H9 (cell line): ENCODE measurements at regions not wholly inside any gene's neighbourhood (a gene's known extent, or its start where the extent isn't known, plus 50 kb on each side); places are given as distances from the start of the nearest gene placed in this dataset.

Source experiments
- DNase-seq: peaks from one replicate; pipeline ENCODE4 v3.0.0-alpha.2; 2017
- H2AFZ ChIP-seq: one replicate; pipeline ENCODE4 v1.6.1; 2013; ENCODE audit warnings: mild to moderate bottlenecking, low read length, control low read depth, moderate library complexity
- H2AK5ac ChIP-seq: 2 replicates; pipeline ENCODE4 v1.6.1; 2013; ENCODE audit warnings: low read length, control low read depth, mixed read lengths; ENCODE audit not compliant: insufficient read length
- H2BK120ac ChIP-seq: one replicate; pipeline ENCODE4 v1.6.1; 2013; ENCODE audit warnings: low read depth, mild to moderate bottlenecking, low read length, control low read depth, inconsistent platforms; ENCODE audit not compliant: poor library complexity, severe bottlenecking
- H2BK12ac ChIP-seq: 2 replicates; pipeline ENCODE4 v1.6.1; 2013; ENCODE audit warnings: low read length, control low read depth, mixed read lengths, low read depth; ENCODE audit not compliant: insufficient read length
- H2BK15ac ChIP-seq: 2 replicates; pipeline ENCODE4 v1.6.1; 2013; ENCODE audit warnings: low read depth, low read length, control low read depth
- H2BK20ac ChIP-seq: one replicate; pipeline ENCODE4 v1.6.1; 2013; ENCODE audit warnings: low read depth, mild to moderate bottlenecking, low read length, control low read depth, inconsistent platforms; ENCODE audit not compliant: poor library complexity, severe bottlenecking
- H2BK5ac ChIP-seq: 2 replicates; pipeline ENCODE4 v1.6.1; 2013; ENCODE audit warnings: low read length, control low read depth, mixed read lengths; ENCODE audit not compliant: insufficient read length
- H3K14ac ChIP-seq: 2 replicates; pipeline ENCODE4 v1.6.1; 2013; ENCODE audit warnings: low read length, control low read depth; ENCODE audit not compliant: insufficient read depth
- H3K18ac ChIP-seq: 2 replicates; pipeline ENCODE4 v1.6.1; 2013; ENCODE audit warnings: low read depth, mild to moderate bottlenecking, mixed read lengths, low read length, control low read depth; ENCODE audit not compliant: insufficient read length
- H3K23ac ChIP-seq: 2 replicates; pipeline ENCODE4 v1.6.1; 2013; ENCODE audit warnings: low read length, control low read depth, mixed read lengths, low read depth; ENCODE audit not compliant: insufficient read length
- H3K23me2 ChIP-seq: 2 replicates; pipeline ENCODE4 v1.6.1; 2013; ENCODE audit warnings: low read depth, mild to moderate bottlenecking, mixed read lengths, low read length, control low read depth; ENCODE audit not compliant: insufficient read length, poor library complexity, severe bottlenecking
- H3K27ac ChIP-seq: 2 replicates; pipeline ENCODE4 v1.5.1; 2013; ENCODE audit warnings: low read length, control low read depth, mixed read lengths, low read depth; ENCODE audit not compliant: insufficient read length
- H3K27me3 ChIP-seq: 2 replicates; pipeline ENCODE4 v1.6.1; 2013; ENCODE audit warnings: low read length, control low read depth, inconsistent platforms; ENCODE audit not compliant: insufficient read depth
- H3K4ac ChIP-seq: 2 replicates; pipeline ENCODE4 v1.6.1; 2013; ENCODE audit warnings: low read depth, mild to moderate bottlenecking, control low read depth, inconsistent platforms, low read length, moderate library complexity
- H3K4me1 ChIP-seq: 2 replicates; pipeline ENCODE4 v1.6.1; 2013; ENCODE audit warnings: low read length, control low read depth, inconsistent platforms; ENCODE audit not compliant: insufficient read depth
- H3K4me2 ChIP-seq: 2 replicates; pipeline ENCODE4 v1.6.1; 2013; ENCODE audit warnings: low read length, control low read depth, mixed read lengths; ENCODE audit not compliant: insufficient read length, insufficient read depth
- H3K56ac ChIP-seq: 2 replicates; pipeline ENCODE4 v1.6.1; 2013; ENCODE audit warnings: low read depth, mild to moderate bottlenecking, mixed read lengths, low read length, control low read depth; ENCODE audit not compliant: insufficient read length
- H3K79me1 ChIP-seq: 2 replicates; pipeline ENCODE4 v1.6.1; 2013; ENCODE audit warnings: low read depth, mild to moderate bottlenecking, moderate library complexity, low read length, control low read depth, inconsistent platforms; ENCODE audit not compliant: insufficient read depth, poor library complexity, severe bottlenecking
- H3K79me2 ChIP-seq: 2 replicates; pipeline ENCODE4 v1.6.1; 2013; ENCODE audit warnings: low read length, control low read depth, inconsistent platforms; ENCODE audit not compliant: insufficient read depth
- H3K9ac ChIP-seq: 2 replicates; pipeline ENCODE4 v1.6.1; 2013; ENCODE audit warnings: low read length, control low read depth, mixed read lengths; ENCODE audit not compliant: insufficient read length; ENCODE audit errors: extremely low read depth
- H3K9me3 ChIP-seq: one replicate; pipeline ENCODE4 v1.6.1; 2013; ENCODE audit warnings: low read depth, low read length, inconsistent platforms; ENCODE audit not compliant: control insufficient read depth
- H3T11ph ChIP-seq: one replicate; pipeline ENCODE4 v1.6.1; 2013; ENCODE audit warnings: mild to moderate bottlenecking, low read length, control low read depth, inconsistent platforms
- H4K20me1 ChIP-seq: one replicate; pipeline ENCODE4 v1.6.1; 2013; ENCODE audit not compliant: control insufficient read depth, insufficient read length, insufficient read depth
- H4K5ac ChIP-seq: 2 replicates; pipeline ENCODE4 v1.6.1; 2013; ENCODE audit warnings: low read depth, mild to moderate bottlenecking, mixed read lengths, low read length, control low read depth; ENCODE audit not compliant: insufficient read length
- H4K8ac ChIP-seq: replicated peaks from 2 replicates; pipeline ENCODE4 v1.6.1; 2013; ENCODE audit warnings: low read length, control low read depth, mixed read lengths, low read depth; ENCODE audit not compliant: insufficient read length
- H4K91ac ChIP-seq: 2 replicates; pipeline ENCODE4 v1.6.1; 2013; ENCODE audit warnings: low read depth, mild to moderate bottlenecking, moderate library complexity, mixed read lengths, low read length, control low read depth; ENCODE audit not compliant: insufficient read length
- H3K27ac Mint-ChIP-seq, 3 experiments: 2 replicates in 2 of 3; 3 replicates in 1 of 3; pipeline ENCODE4 v1.8.0; 2020 to 2021; ENCODE audit warnings: mixed read lengths in 3 of 3, mild to moderate bottlenecking in 1 of 3, moderate library complexity in 1 of 3
- H3K27me3 Mint-ChIP-seq: 2 replicates; pipeline ENCODE4 v1.8.0; 2021; ENCODE audit warnings: low read depth, mild to moderate bottlenecking, moderate library complexity, mixed read lengths
- H3K36me3 Mint-ChIP-seq, 3 experiments: 2 replicates in 2 of 3; 3 replicates in 1 of 3; pipeline ENCODE4 v1.8.0; 2020 to 2021; ENCODE audit warnings: low read depth in 3 of 3, mixed read lengths in 3 of 3; ENCODE audit not compliant: insufficient read depth in 1 of 3
- H3K4me1 Mint-ChIP-seq, 2 experiments: 2 replicates each; pipeline ENCODE4 v1.8.0; 2020; ENCODE audit warnings: mixed read lengths in 2 of 2
- H3K4me3 Mint-ChIP-seq, 2 experiments: 2 replicates in 1 of 2; 3 replicates in 1 of 2; pipeline ENCODE4 v1.8.0; 2020 to 2021; ENCODE audit warnings: mild to moderate bottlenecking in 2 of 2, mixed read lengths in 2 of 2, moderate library complexity in 1 of 2
- H3K9me3 Mint-ChIP-seq, 2 experiments: 2 replicates in 1 of 2; 3 replicates in 1 of 2; pipeline ENCODE4 v1.8.0; 2020; ENCODE audit warnings: mild to moderate bottlenecking in 2 of 2, mixed read lengths in 2 of 2, moderate library complexity in 1 of 2
- CTCF ChIP-seq: fragments of 200-600 bp; sonication (generic); conservative IDR thresholded peaks from 3 replicates; pipeline ENCODE4 v1.8.0; 2021; ENCODE audit warnings: antibody characterized with exemption, mild to moderate bottlenecking
- WGBS: extraction: QIAGEN DNeasy Blood & Tissue Kit; methylation state at CpG from one replicate; pipeline ENCODE4 v1.1.7; 2013; ENCODE audit warnings: missing lambda C conversion rate, low lambda C conversion rate, mixed read lengths; ENCODE audit not compliant: insufficient read length; ENCODE audit errors: extremely low coverage; 5-methylcytosine and 5-hydroxymethylcytosine counted together

GRCh38 chr1:82086739-82087138 is 286.0 kb downstream of the ADGRL2 start:
- Histone ChIP-seq H2AFZ (no peak overlapping the region), H4K91ac (no peak overlapping the region), H3K18ac (no peak overlapping the region), H2BK15ac (no peak overlapping the region), H3K4me1 (no peaks in the 10 kb centered on the region), H3K23me2 (no peaks in the 10 kb centered on the region), H3K9ac (no peak overlapping the region), H3T11ph (no peak overlapping the region), H3K27me3 (no peaks in the 10 kb centered on the region), H2AK5ac (no peak overlapping the region), H2BK120ac (no peak overlapping the region), H3K4ac (no peak overlapping the region), H2BK12ac (no peak overlapping the region), H3K9me3 (no peaks in the 10 kb centered on the region), H3K27ac (no peak overlapping the region), H2BK20ac (no peak overlapping the region), H3K23ac (no peak overlapping the region), H3K79me1 (no peaks in the 10 kb centered on the region), H3K79me2 (no peaks in the 10 kb centered on the region), H3K56ac (no peak overlapping the region), H2BK5ac (no peak overlapping the region), H4K8ac (no peak overlapping the region), H3K14ac (no peak overlapping the region), H3K4me2 (no peak overlapping the region), H4K20me1 (no peaks in the 10 kb centered on the region), H4K5ac (no peak overlapping the region)
- H3K9me3 Mint-ChIP-seq = no peaks in the 10 kb centered on the region
- no peak overlapping the region; a peak in 1 of 5 replicates for H3K4me3 Mint-ChIP-seq
- peak overlapping the region in 1 of 3 experiments; percentile 3; a peak in 1 of 7 replicates for H3K27ac Mint-ChIP-seq
- no peak for TF ChIP-seq CTCF
- H3K4me1 Mint-ChIP-seq = peaks cover 4% of the 10 kb centered on the region in 2 experiments; a peak in 3 of 4 replicates
- no peaks in the 10 kb centered on the region for H3K36me3 Mint-ChIP-seq
- no peak for DNase-seq
- no CpG with 5 or more reads among the region's 2 CpGs for WGBS
- no peaks in the 10 kb centered on the region for H3K27me3 Mint-ChIP-seq
